ENCODE measurements at regions not wholly inside any gene's neighbourhood (a gene's known extent, or its start where the extent isn't known, plus 50 kb on each side); places are given as distances from the start of the nearest gene placed in this dataset.

DNA sequence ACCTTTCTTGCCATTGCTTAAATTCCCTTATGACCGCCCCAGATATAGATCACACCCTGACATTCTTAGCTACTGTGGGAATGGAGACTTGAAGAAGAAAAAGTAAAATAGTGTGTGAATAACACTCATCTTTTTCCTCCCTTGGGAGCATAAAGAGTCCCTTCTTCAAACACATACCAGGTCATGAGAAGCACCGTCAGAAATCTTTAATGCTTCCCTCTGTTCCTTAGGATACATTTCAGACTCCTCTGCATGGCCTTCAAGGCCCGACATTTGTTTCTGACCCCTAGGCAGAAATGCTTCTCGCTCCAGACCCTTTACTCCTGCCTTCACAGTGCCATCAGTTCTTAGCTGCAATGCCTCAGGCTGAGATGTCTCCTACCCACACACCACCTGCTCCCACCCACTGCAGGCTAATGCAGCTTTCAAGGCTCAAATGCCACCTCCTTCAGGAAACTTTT is 143.8 kb upstream of the IL12A start:
- TF ChIP-seq, protein P1, sequence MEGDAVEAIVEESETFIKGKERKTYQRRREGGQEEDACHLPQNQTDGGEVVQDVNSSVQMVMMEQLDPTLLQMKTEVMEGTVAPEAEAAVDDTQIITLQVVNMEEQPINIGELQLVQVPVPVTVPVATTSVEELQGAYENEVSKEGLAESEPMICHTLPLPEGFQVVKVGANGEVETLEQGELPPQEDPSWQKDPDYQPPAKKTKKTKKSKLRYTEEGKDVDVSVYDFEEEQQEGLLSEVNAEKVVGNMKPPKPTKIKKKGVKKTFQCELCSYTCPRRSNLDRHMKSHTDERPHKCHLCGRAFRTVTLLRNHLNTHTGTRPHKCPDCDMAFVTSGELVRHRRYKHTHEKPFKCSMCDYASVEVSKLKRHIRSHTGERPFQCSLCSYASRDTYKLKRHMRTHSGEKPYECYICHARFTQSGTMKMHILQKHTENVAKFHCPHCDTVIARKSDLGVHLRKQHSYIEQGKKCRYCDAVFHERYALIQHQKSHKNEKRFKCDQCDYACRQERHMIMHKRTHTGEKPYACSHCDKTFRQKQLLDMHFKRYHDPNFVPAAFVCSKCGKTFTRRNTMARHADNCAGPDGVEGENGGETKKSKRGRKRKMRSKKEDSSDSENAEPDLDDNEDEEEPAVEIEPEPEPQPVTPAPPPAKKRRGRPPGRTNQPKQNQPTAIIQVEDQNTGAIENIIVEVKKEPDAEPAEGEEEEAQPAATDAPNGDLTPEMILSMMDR (IDR thresholded peaks at IDR 0.05 in 8 of 11, conservative IDR thresholded peaks at IDR 0.05 in 3 of 11) = no peak
- no peak for TF ChIP-seq POLR2A (IDR thresholded peaks at IDR 0.05)

Measured in spleen (tissue), 7 donors.